Natural killer cell (primary cell): ENCODE measurements at regions not wholly inside any gene's neighbourhood (a gene's known extent, or its start where the extent isn't known, plus 50 kb on each side); places are given as distances from the start of the nearest gene placed in this dataset.

ENCODE experiments used
- ATAC-seq, 3 donors: fragments of 150-1000 bp in 2 of 3; fragments of 200-7000 bp in 1 of 3; cut with Tn5 transposase; 1 replicate in 1 of 3; 2 replicates in 2 of 3; pipeline ENCODE4 v1.10.0; 2021; ENCODE audit warnings: mild to moderate bottlenecking in 2 of 3, moderate library complexity in 2 of 3
- DNase-seq, 2 donors: peaks; one replicate each; pipeline versions ENCODE4 v3.0.0 to v3.0.0-alpha.2; 2013 to 2021; ENCODE audit warnings: mixed read lengths in 1 of 2
- H3K27ac ChIP-seq: one replicate; pipeline ENCODE4 v1.5.1; 2013; ENCODE audit warnings: mild to moderate bottlenecking, low read length
- H3K27me3 ChIP-seq: one replicate; pipeline ENCODE4 v1.6.1; 2013; ENCODE audit warnings: low read length; ENCODE audit not compliant: control insufficient read depth, insufficient read depth
- H3K36me3 ChIP-seq: one replicate; pipeline ENCODE4 v1.6.1; 2013; ENCODE audit warnings: low read length; ENCODE audit not compliant: control insufficient read depth, insufficient read depth
- H3K4me1 ChIP-seq: one replicate; pipeline ENCODE4 v1.6.1; 2013; ENCODE audit warnings: low read length; ENCODE audit not compliant: control insufficient read depth, insufficient read depth
- H3K4me3 ChIP-seq: one replicate; pipeline ENCODE4 v1.5.1; 2013; ENCODE audit warnings: low read length
- H3K9me3 ChIP-seq: one replicate; pipeline ENCODE4 v1.6.1; 2013; ENCODE audit warnings: low read length; ENCODE audit not compliant: control insufficient read depth, insufficient read depth
- H3K27ac Mint-ChIP-seq, 2 donors: one replicate each; pipeline ENCODE4 v1.8.0; 2022; ENCODE audit warnings: mild to moderate bottlenecking in 2 of 2, mixed read lengths in 2 of 2, moderate library complexity in 1 of 2
- H3K27me3 Mint-ChIP-seq, 2 donors: one replicate each; pipeline ENCODE4 v1.8.0; 2022; ENCODE audit warnings: low read depth in 2 of 2, mixed read lengths in 2 of 2
- H3K36me3 Mint-ChIP-seq: one replicate; pipeline ENCODE4 v1.8.0; 2022; ENCODE audit warnings: mixed read lengths
- H3K4me1 Mint-ChIP-seq, 2 donors: one replicate each; pipeline ENCODE4 v1.8.0; 2022; ENCODE audit warnings: mixed read lengths in 2 of 2
- H3K4me3 Mint-ChIP-seq: one replicate; pipeline ENCODE4 v1.8.0; 2022; ENCODE audit warnings: mild to moderate bottlenecking, moderate library complexity, mixed read lengths
- H3K9me3 Mint-ChIP-seq, 2 donors: one replicate each; pipeline ENCODE4 v1.8.0; 2022; ENCODE audit warnings: mixed read lengths in 2 of 2
- WGBS: methylation state at CpG from one replicate; pipeline ENCODE4 v1.1.7; 2013; ENCODE audit warnings: missing lambda C conversion rate; ENCODE audit not compliant: insufficient coverage; 5-methylcytosine and 5-hydroxymethylcytosine counted together
- intact Hi-C: fragments of 100-400 bp; cut with micrococcal nuclease; formaldehyde crosslinking; loops from one replicate; pipeline ENCODE4 v1.14.2; 2022
- TF ChIP-seq, protein P1 (sequence below): fragments of 200-600 bp; IDR thresholded peaks from one replicate; pipeline ENCODE4 v1.8.0; 2022; ENCODE audit warnings: antibody characterized with exemption

DNA sequence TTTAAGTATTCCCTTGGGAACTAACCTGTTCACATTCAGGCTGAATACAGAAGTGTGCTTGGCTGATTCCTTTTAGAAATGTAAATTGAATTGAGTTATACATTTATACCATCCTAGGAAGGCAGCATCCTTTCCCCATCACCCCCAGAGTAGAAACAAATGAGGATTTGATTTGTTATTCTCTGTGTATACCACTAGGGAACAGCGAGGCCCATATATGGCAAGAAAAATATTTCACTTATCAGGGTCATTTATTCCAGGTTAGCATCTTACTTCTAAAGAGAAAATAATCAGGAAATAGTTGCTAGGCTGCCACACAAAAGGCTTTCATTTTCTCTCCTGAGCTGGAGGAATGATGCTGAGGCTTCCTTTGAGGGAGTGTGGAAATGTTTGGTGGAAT is 516.9 kb downstream of the PIK3C3 start:
- H3K4me3 Mint-ChIP-seq: no peak overlapping the region
- Histone ChIP-seq H3K27ac (no peak overlapping the region), H3K9me3 (no peaks in the 10 kb centered on the region), H3K27me3 (no peaks in the 10 kb centered on the region), H3K4me1 (no peaks in the 10 kb centered on the region), H3K36me3 (no peaks in the 10 kb centered on the region), H3K4me3 (no peak overlapping the region)
- intact Hi-C loops: loop anchor here (10.0 kb wide), 1 partner anchor 47 kb away; no protein-coding TSS in a partner anchor
- no peaks in the 10 kb centered on the region for H3K36me3 Mint-ChIP-seq
- no peak overlapping the region for H3K27ac Mint-ChIP-seq
- no peaks in the 10 kb centered on the region for H3K4me1 Mint-ChIP-seq
- H3K9me3 Mint-ChIP-seq: peaks cover 0 to 2% of the 10 kb centered on the region in 2 donors
- WGBS: 88% methylated on average over 1 of the region's 1 CpG
- TF ChIP-seq, protein P1, sequence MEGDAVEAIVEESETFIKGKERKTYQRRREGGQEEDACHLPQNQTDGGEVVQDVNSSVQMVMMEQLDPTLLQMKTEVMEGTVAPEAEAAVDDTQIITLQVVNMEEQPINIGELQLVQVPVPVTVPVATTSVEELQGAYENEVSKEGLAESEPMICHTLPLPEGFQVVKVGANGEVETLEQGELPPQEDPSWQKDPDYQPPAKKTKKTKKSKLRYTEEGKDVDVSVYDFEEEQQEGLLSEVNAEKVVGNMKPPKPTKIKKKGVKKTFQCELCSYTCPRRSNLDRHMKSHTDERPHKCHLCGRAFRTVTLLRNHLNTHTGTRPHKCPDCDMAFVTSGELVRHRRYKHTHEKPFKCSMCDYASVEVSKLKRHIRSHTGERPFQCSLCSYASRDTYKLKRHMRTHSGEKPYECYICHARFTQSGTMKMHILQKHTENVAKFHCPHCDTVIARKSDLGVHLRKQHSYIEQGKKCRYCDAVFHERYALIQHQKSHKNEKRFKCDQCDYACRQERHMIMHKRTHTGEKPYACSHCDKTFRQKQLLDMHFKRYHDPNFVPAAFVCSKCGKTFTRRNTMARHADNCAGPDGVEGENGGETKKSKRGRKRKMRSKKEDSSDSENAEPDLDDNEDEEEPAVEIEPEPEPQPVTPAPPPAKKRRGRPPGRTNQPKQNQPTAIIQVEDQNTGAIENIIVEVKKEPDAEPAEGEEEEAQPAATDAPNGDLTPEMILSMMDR: no peak
- no peak for DNase-seq
- ATAC-seq: no peak
- H3K27me3 Mint-ChIP-seq: no peaks in the 10 kb centered on the region

DNA sequence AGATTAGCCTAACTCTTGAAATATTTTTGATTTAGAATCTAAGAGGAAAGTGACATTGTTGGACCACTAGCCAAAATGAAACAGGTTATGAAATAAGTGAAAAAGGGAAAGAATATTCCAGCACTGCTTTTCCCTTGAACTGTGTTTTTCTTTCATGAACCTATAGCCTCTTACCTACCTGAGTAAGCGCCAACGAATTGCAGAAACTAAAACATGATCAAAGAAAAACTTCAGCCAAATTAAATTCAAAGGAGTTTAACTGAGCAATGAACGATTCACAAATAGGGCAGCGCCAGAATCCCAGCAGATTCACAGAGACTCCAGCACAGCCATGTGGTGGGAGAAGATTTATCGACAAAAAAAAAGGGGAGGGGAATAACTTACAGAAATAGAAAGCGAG is 518.6 kb downstream of the PIK3C3 start:
- no peak overlapping the region for H3K27ac Mint-ChIP-seq
- Histone ChIP-seq H3K4me3 (no peak overlapping the region), H3K9me3 (no peaks in the 10 kb centered on the region), H3K27me3 (no peaks in the 10 kb centered on the region), H3K36me3 (no peaks in the 10 kb centered on the region), H3K4me1 (no peaks in the 10 kb centered on the region), H3K27ac (no peak overlapping the region)
- H3K27me3 Mint-ChIP-seq: no peaks in the 10 kb centered on the region
- no peak overlapping the region for H3K4me3 Mint-ChIP-seq
- H3K9me3 Mint-ChIP-seq: peaks cover 2 to 4% of the 10 kb centered on the region in 2 donors
- H3K36me3 Mint-ChIP-seq: no peaks in the 10 kb centered on the region
- no peaks in the 10 kb centered on the region for H3K4me1 Mint-ChIP-seq
- TF ChIP-seq, protein P1: no peak
- WGBS: 88% methylated on average over 6 of the region's 6 CpGs
- intact Hi-C loops: loop anchor here (10.0 kb wide), 1 partner anchor 49 kb away; no protein-coding TSS in a partner anchor
- no peak for DNase-seq
- no peak for ATAC-seq

DNA sequence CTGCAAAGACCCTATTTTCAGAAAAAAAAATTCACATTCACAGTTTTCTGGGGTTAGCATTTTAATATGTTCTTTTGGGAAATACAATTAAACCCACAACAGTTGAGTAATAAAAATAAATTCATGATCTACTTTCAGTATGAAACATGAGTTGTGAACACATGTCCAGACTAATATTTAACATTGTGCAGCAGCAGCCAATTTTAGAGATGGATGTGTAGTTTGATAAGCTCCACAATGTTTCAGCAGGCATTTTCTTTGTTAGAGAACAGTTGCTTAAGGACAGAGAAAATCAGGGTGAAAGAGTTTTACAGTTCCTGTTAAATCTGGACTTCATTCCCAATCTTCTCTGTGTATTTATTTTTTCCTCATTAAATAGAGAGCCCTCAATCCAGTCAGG is 519.5 kb downstream of the PIK3C3 start:
- H3K36me3 ChIP-seq: no peaks in the 10 kb centered on the region
- no peaks in the 10 kb centered on the region for H3K4me1 Mint-ChIP-seq

DNA sequence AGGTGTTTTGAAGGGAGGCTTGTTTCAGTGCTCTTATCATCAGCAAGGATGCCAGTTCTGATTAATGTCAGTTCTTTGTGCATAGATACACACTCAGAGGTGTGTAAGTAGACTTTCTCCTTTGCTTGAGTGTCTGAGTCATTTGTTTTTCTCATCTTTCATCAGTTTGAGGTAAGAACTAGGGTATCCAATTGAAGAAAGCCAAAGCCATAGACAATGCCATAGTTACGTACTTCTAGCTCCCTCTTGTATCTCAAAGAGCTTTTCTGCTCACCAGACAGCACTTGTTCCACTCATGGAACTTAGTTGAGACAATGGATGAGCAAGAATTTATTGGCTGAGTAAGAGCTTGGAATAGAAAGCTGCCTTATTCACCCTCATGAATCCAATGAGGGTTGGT is 520.1 kb downstream of the PIK3C3 start:
- no peak overlapping the region for H3K27ac ChIP-seq
- H3K36me3 ChIP-seq: no peaks in the 10 kb centered on the region
- Mint-ChIP-seq H3K4me3 (no peak overlapping the region), H3K4me1 (no peaks in the 10 kb centered on the region), H3K36me3 (no peaks in the 10 kb centered on the region), H3K27ac (no peak overlapping the region), H3K27me3 (no peaks in the 10 kb centered on the region), H3K9me3 (peaks cover 2 to 4% of the 10 kb centered on the region in 2 donors)
- H3K9me3 ChIP-seq: no peaks in the 10 kb centered on the region
- no peaks in the 10 kb centered on the region for H3K4me1 ChIP-seq
- intact Hi-C loops: loop anchor here (10.0 kb wide), 1 partner anchor 50 kb away; no protein-coding TSS in a partner anchor
- H3K4me3 ChIP-seq: no peak overlapping the region
- DNase-seq (no peak), ATAC-seq (no peak)
- H3K27me3 ChIP-seq: no peaks in the 10 kb centered on the region
- no CpG with 5 or more reads among the region's 1 CpG for WGBS
- TF ChIP-seq, protein P1: no peak

More for the DNA sequence above, 519.5 kb downstream of the PIK3C3 start:
- Mint-ChIP-seq H3K36me3 (no peaks in the 10 kb centered on the region), H3K27ac (no peak overlapping the region), H3K9me3 (peaks cover 2 to 4% of the 10 kb centered on the region in 2 donors), H3K27me3 (no peaks in the 10 kb centered on the region), H3K4me3 (no peak overlapping the region)
- no peak overlapping the region for H3K27ac ChIP-seq
- TF ChIP-seq, protein P1: no peak
- DNase-seq (no peak), ATAC-seq (no peak)
- no peaks in the 10 kb centered on the region for H3K27me3 ChIP-seq
- intact Hi-C loops: loop anchor here (10.0 kb wide), 1 partner anchor 50 kb away; no protein-coding TSS in a partner anchor
- H3K9me3 ChIP-seq: no peaks in the 10 kb centered on the region
- H3K4me3 ChIP-seq: no peak overlapping the region
- no peaks in the 10 kb centered on the region for H3K4me1 ChIP-seq
